HG03342 (cell line): ENCODE measurements at regions not wholly inside any gene's neighbourhood (a gene's known extent, or its start where the extent isn't known, plus 50 kb on each side); places are given as distances from the start of the nearest gene placed in this dataset.

Experiments
- ATAC-seq: cut with Tn5 transposase; IDR thresholded peaks from one replicate; pipeline ENCODE4 v1.9.1; 2021; ENCODE audit warnings: mild to moderate bottlenecking, moderate library complexity; ENCODE audit not compliant: unreplicated experiment

GRCh38 chr7:34453150-34453549 is 204.9 kb upstream of the NPSR1 start:
- no peak for ATAC-seq

GRCh38 chr7:34454381-34454780 is 203.6 kb upstream of the NPSR1 start:
- no peak for ATAC-seq

GRCh38 chr7:34457329-34457728 is 200.7 kb upstream of the NPSR1 start:
- ATAC-seq, result no peak

- ATAC-seq, result no peak
Observed at GRCh38 chr7:34463830-34464229, 194.2 kb upstream of the NPSR1 start.

- ATAC-seq, result no peak
Observed at GRCh38 chr7:34471844-34472243, 186.2 kb upstream of the NPSR1 start.

- no peak for ATAC-seq
Observed at GRCh38 chr7:34486371-34486770, 171.6 kb upstream of the NPSR1 start.

- no peak for ATAC-seq
Observed at GRCh38 chr7:34487391-34488115, 170.5 kb upstream of the NPSR1 start.

- no peak for ATAC-seq
Observed at GRCh38 chr7:34488766-34489165, 169.3 kb upstream of the NPSR1 start.

- no peak for ATAC-seq
Observed at GRCh38 chr7:34491899-34492298, 166.1 kb upstream of the NPSR1 start.

GRCh38 chr7:34493752-34494151 is 164.3 kb upstream of the NPSR1 start:
- ATAC-seq, result no peak

GRCh38 chr7:34497153-34497777 is 160.8 kb upstream of the NPSR1 start:
- ATAC-seq, result peak; percentile 62

- ATAC-seq, result no peak
Observed at GRCh38 chr7:34501156-34501555, 156.9 kb upstream of the NPSR1 start.

- ATAC-seq, result no peak
Observed at GRCh38 chr7:34507191-34507590, 150.8 kb upstream of the NPSR1 start.

GRCh38 chr7:34523226-34523918 is 134.6 kb upstream of the NPSR1 start:
- ATAC-seq, result no peak

- no peak for ATAC-seq
Observed at GRCh38 chr7:34530259-34530658, 127.8 kb upstream of the NPSR1 start.

GRCh38 chr7:34539003-34539402 is 119.0 kb upstream of the NPSR1 start:
- no peak for ATAC-seq

GRCh38 chr7:34544621-34545020 is 113.4 kb upstream of the NPSR1 start:
- no peak for ATAC-seq

- no peak for ATAC-seq
Observed at GRCh38 chr7:34550996-34551395, 107.0 kb upstream of the NPSR1 start.

GRCh38 chr7:34552502-34552901 is 105.5 kb upstream of the NPSR1 start:
- no peak for ATAC-seq

- no peak for ATAC-seq
Observed at GRCh38 chr7:34558022-34558421, 100.0 kb upstream of the NPSR1 start.

- no peak for ATAC-seq
Observed at GRCh38 chr7:34564091-34564490, 93.9 kb upstream of the NPSR1 start.

GRCh38 chr7:34567906-34568305 is 90.1 kb upstream of the NPSR1 start:
- ATAC-seq, result no peak
